ENCODE measurements at regions not wholly inside any gene's neighbourhood (a gene's known extent, or its start where the extent isn't known, plus 50 kb on each side); places are given as distances from the start of the nearest gene placed in this dataset.

- TF ChIP-seq EZH2 (IDR thresholded peaks at IDR 0.05; ENCODE audit: low read length, unreplicated experiment): no peak
- TF ChIP-seq EZH2phosphoT487 (IDR thresholded peaks at IDR 0.05; ENCODE audit: borderline replicate concordance, low read length): no peak
- no peak for TF ChIP-seq CTCF (conservative IDR thresholded peaks at IDR 0.05; ENCODE audit: low read depth, low read length)
- Histone ChIP-seq H3K9ac (ENCODE audit: low read length) (no peak overlapping the region), H3K9me3 (ENCODE audit: low read length) (no peaks in the 10 kb centered on the region), H3K4me1 (ENCODE audit: insufficient read depth, low read length) (no peaks in the 10 kb centered on the region), H3K36me3 (ENCODE audit: low read depth, low read length) (no peaks in the 10 kb centered on the region), H3K79me2 (ENCODE audit: low read length) (no peaks in the 10 kb centered on the region), H3K4me3 (ENCODE audit: low read length) (no peak overlapping the region), H4K20me1 (ENCODE audit: low read length) (no peaks in the 10 kb centered on the region), H3F3A (ENCODE audit: low read length, unreplicated experiment) (no peaks in the 10 kb centered on the region), H3K9me2 (replicated peaks; ENCODE audit: low read length) (no peaks in the 10 kb centered on the region), H3K27ac (ENCODE audit: low read length) (no peak overlapping the region), H3K27me3 (ENCODE audit: low read length) (no peaks in the 10 kb centered on the region), H3K4me2 (ENCODE audit: low read length) (no peak overlapping the region), H2AFZ (ENCODE audit: low read length) (no peak overlapping the region)
- no peak for ATAC-seq
- no TSS peak for BruUV-seq (replicated peaks)
- POLR2A ChIA-PET (ENCODE audit: unreplicated experiment): no interaction called here
- CTCF ChIA-PET: no interaction called here
- intact Hi-C loops (cut with micrococcal nuclease): no loop called here
- DNase-seq: no peak
Measured at GRCh38 chr16:86104537-86105048, 205.6 kb downstream of the IRF8 start.

- Histone ChIP-seq H3F3A (ENCODE audit: low read length, unreplicated experiment) (no peaks in the 10 kb centered on the region), H3K27ac (ENCODE audit: low read length) (no peak overlapping the region), H3K27me3 (ENCODE audit: low read length) (peaks cover 2% of the 10 kb centered on the region), H3K9ac (ENCODE audit: low read length) (no peak overlapping the region), H3K4me2 (ENCODE audit: low read length) (no peak overlapping the region), H3K4me3 (ENCODE audit: low read length) (no peak overlapping the region), H2AFZ (ENCODE audit: low read length) (no peak overlapping the region), H3K36me3 (ENCODE audit: low read depth, low read length) (no peaks in the 10 kb centered on the region), H3K9me2 (replicated peaks; ENCODE audit: low read length) (no peaks in the 10 kb centered on the region), H3K79me2 (ENCODE audit: low read length) (no peaks in the 10 kb centered on the region), H3K4me1 (ENCODE audit: insufficient read depth, low read length) (no peaks in the 10 kb centered on the region), H3K9me3 (ENCODE audit: low read length) (no peaks in the 10 kb centered on the region), H4K20me1 (ENCODE audit: low read length) (no peaks in the 10 kb centered on the region)
- TF ChIP-seq CTCF (conservative IDR thresholded peaks at IDR 0.05; ENCODE audit: low read depth, low read length): no peak
- TF ChIP-seq EZH2phosphoT487 (IDR thresholded peaks at IDR 0.05; ENCODE audit: borderline replicate concordance, low read length): no peak
- no peak for TF ChIP-seq EZH2 (IDR thresholded peaks at IDR 0.05; ENCODE audit: low read length, unreplicated experiment)
- ATAC-seq (no peak), DNase-seq (no peak)
- POLR2A ChIA-PET (ENCODE audit: unreplicated experiment): no interaction called here
- intact Hi-C loops (cut with micrococcal nuclease): no loop called here
- BruUV-seq (replicated peaks): no TSS peak
- CTCF ChIA-PET: no interaction called here
Measured at GRCh38 chr16:86107215-86107825, 208.4 kb downstream of the IRF8 start.

GRCh38 chr16:86108062-86108461, 209.1 kb downstream of the IRF8 start:
- Histone ChIP-seq H3K27me3 (ENCODE audit: low read length) (peaks cover 9% of the 10 kb centered on the region), H3K4me2 (ENCODE audit: low read length) (no peak overlapping the region), H3K9me3 (ENCODE audit: low read length) (no peaks in the 10 kb centered on the region), H3K9ac (ENCODE audit: low read length) (no peak overlapping the region), H3K27ac (ENCODE audit: low read length) (no peak overlapping the region), H3K4me3 (ENCODE audit: low read length) (no peak overlapping the region), H2AFZ (ENCODE audit: low read length) (no peak overlapping the region), H4K20me1 (ENCODE audit: low read length) (no peaks in the 10 kb centered on the region), H3F3A (ENCODE audit: low read length, unreplicated experiment) (no peaks in the 10 kb centered on the region), H3K4me1 (ENCODE audit: insufficient read depth, low read length) (no peaks in the 10 kb centered on the region), H3K79me2 (ENCODE audit: low read length) (no peaks in the 10 kb centered on the region), H3K9me2 (replicated peaks; ENCODE audit: low read length) (no peaks in the 10 kb centered on the region), H3K36me3 (ENCODE audit: low read depth, low read length) (no peaks in the 10 kb centered on the region)
- CTCF ChIA-PET: no interaction called here
- intact Hi-C loops (cut with micrococcal nuclease): no loop called here
- TF ChIP-seq EZH2 (IDR thresholded peaks at IDR 0.05; ENCODE audit: low read length, unreplicated experiment) (no peak), CTCF (conservative IDR thresholded peaks at IDR 0.05; ENCODE audit: low read depth, low read length) (no peak), EZH2phosphoT487 (IDR thresholded peaks at IDR 0.05; ENCODE audit: borderline replicate concordance, low read length) (no peak)
- DNase-seq: no peak
- ATAC-seq: no peak
- POLR2A ChIA-PET (ENCODE audit: unreplicated experiment): no interaction called here
- BruUV-seq (replicated peaks): no TSS peak

Measured in PC-3 (cell line).